ENCODE measurements at regions not wholly inside any gene's neighbourhood (a gene's known extent, or its start where the extent isn't known, plus 50 kb on each side); places are given as distances from the start of the nearest gene placed in this dataset.

DNA sequence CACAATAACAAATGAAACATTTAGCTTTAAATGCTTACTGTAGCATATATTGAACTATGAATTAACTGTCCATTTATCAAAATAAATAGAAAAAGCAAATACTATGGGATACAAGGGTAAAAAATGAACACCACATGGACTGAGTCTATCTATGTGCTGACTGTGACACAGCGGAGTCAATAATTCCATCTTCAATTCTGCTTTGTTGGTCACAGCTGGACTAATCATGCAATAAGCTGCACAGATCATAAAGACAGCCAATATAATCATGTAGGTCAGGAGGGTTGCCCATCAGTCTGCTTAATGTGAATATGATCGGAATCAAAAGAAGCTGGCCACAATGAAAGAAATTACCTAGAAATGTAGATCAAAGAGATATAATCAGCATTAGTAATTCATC is 95.7 kb upstream of the FAM47A start:
- TF ChIP-seq, protein P1, sequence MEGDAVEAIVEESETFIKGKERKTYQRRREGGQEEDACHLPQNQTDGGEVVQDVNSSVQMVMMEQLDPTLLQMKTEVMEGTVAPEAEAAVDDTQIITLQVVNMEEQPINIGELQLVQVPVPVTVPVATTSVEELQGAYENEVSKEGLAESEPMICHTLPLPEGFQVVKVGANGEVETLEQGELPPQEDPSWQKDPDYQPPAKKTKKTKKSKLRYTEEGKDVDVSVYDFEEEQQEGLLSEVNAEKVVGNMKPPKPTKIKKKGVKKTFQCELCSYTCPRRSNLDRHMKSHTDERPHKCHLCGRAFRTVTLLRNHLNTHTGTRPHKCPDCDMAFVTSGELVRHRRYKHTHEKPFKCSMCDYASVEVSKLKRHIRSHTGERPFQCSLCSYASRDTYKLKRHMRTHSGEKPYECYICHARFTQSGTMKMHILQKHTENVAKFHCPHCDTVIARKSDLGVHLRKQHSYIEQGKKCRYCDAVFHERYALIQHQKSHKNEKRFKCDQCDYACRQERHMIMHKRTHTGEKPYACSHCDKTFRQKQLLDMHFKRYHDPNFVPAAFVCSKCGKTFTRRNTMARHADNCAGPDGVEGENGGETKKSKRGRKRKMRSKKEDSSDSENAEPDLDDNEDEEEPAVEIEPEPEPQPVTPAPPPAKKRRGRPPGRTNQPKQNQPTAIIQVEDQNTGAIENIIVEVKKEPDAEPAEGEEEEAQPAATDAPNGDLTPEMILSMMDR (IDR thresholded peaks at IDR 0.05), result no peak
- no peak for TF ChIP-seq POLR2A (IDR thresholded peaks at IDR 0.05)

Measured in right lobe of liver (tissue), 4 donors.